Motor neuron (in vitro differentiated cells): ENCODE measurements at regions not wholly inside any gene's neighbourhood (a gene's known extent, or its start where the extent isn't known, plus 50 kb on each side); places are given as distances from the start of the nearest gene placed in this dataset.
A peak's percentile ranks its signal among the peaks of the same experiment; 100 is the strongest.

Experiments used
- ATAC-seq, 8 experiments: fragments of 200-7000 bp; cut with Tn5 transposase; replicated peaks in 6 of 8; 2 replicates each; pipeline ENCODE4 v1.8.0; 2021; ENCODE audit warnings: mild to moderate bottlenecking in 8 of 8, moderate library complexity in 8 of 8
- H3K27ac ChIP-seq, 2 donors: fragments of 250-450 bp; sonication (Bioruptor Pico); 2 replicates each; pipeline ENCODE4 v1.9.0; 2021; ENCODE audit warnings: antibody characterized with exemption in 2 of 2, mild to moderate bottlenecking in 2 of 2, moderate library complexity in 1 of 2
- H3K4me1 ChIP-seq, 2 donors: fragments of 250-450 bp; sonication (Bioruptor Pico); replicated peaks in 1 of 2; 2 replicates each; pipeline ENCODE4 v1.6.1; 2021; ENCODE audit warnings: antibody characterized with exemption in 2 of 2, mild to moderate bottlenecking in 2 of 2, moderate library complexity in 1 of 2
- H3K4me3 ChIP-seq, 5 donors: fragments of 250-450 bp; sonication (Bioruptor Pico); 2 replicates each; pipeline ENCODE4 v1.9.0; 2021; ENCODE audit warnings: antibody characterized with exemption in 5 of 5, mild to moderate bottlenecking in 5 of 5, moderate library complexity in 4 of 5
- WGBS, 10 experiments: fragments of 450-650 bp; shearing (Covaris generic); methylation state at CpG; one replicate each; pipeline ENCODE4 v1.0.0; 2022; 5-methylcytosine and 5-hydroxymethylcytosine counted together
- in situ Hi-C, 9 experiments: fragments of 400-800 bp; cut with MboI; loops; one replicate each; pipeline ENCODE4 v1.15.0; 2021; ENCODE audit warnings: low sequenced_read_pairs in 9 of 9, low pct_unique_long_range_greater_than_20kb in 2 of 9; ENCODE audit not compliant: unreplicated experiment in 9 of 9

- ATAC-seq = no peak
- Histone ChIP-seq H3K4me3 (no peak overlapping the region), H3K4me1 (no peaks in the 10 kb centered on the region), H3K27ac (no peak overlapping the region)
- in situ Hi-C loops = no loop called here
- WGBS, 10 experiments = 60 to 82% (median 80%) methylated on average over 1 of the region's 1 CpG; no CpG with 5 or more reads in 7 of the 10 experiments
These were observed 58.6 kb upstream of the BACH1 start for GRCh38 chr21:29240136-29240535.

GRCh38 chr21:29242201-29242600 lies 56.5 kb upstream of the BACH1 start:
- Histone ChIP-seq H3K4me3 (no peak overlapping the region), H3K27ac (no peak overlapping the region), H3K4me1 (no peaks in the 10 kb centered on the region)
- ATAC-seq = peak in 1 of 8 experiments; percentile 67
- in situ Hi-C loops = no loop called here

GRCh38 chr21:29243188-29243587 lies 55.5 kb upstream of the BACH1 start:
- Histone ChIP-seq H3K4me3 (no peak overlapping the region), H3K27ac (no peak overlapping the region), H3K4me1 (no peaks in the 10 kb centered on the region)
- WGBS, 10 experiments = 100% methylated on average over 1 of the region's 1 CpG; no CpG with 5 or more reads in 4 of the 10 experiments
- ATAC-seq = no peak
- in situ Hi-C loops = no loop called here

GRCh38 chr21:29245104-29245643 lies 53.5 kb upstream of the BACH1 start:
- in situ Hi-C loops = no loop called here
- Histone ChIP-seq H3K4me3 (no peak overlapping the region), H3K4me1 (no peaks in the 10 kb centered on the region), H3K27ac (no peak overlapping the region)
- 0 to 100% (median 58%) methylated on average over 1 to 2 of the region's 3 CpGs; no CpG with 5 or more reads in 2 of the 10 experiments for WGBS, 10 experiments
- ATAC-seq = peak in 4 of 8 experiments; percentile 34 to 84 (median 41)

GRCh38 chr21:29245863-29246262 lies 52.9 kb upstream of the BACH1 start:
- no peaks in the 10 kb centered on the region for H3K4me1 ChIP-seq
- in situ Hi-C loops = no loop called here
- H3K4me3 ChIP-seq = no peak overlapping the region
- ATAC-seq = peak in 3 of 8 experiments; percentile 72 to 80 (median 78)
- no peak overlapping the region for H3K27ac ChIP-seq

GRCh38 chr21:29246614-29247013 lies 52.1 kb upstream of the BACH1 start:
- WGBS, 10 experiments = 60 to 100% (median 93%) methylated on average over 1 to 2 of the region's 2 CpGs; no CpG with 5 or more reads in 2 of the 10 experiments
- Histone ChIP-seq H3K4me3 (no peak overlapping the region), H3K27ac (no peak overlapping the region), H3K4me1 (no peaks in the 10 kb centered on the region)
- in situ Hi-C loops = no loop called here
- ATAC-seq = no peak

- in situ Hi-C loops = no loop called here
- ATAC-seq = peak in 1 of 8 experiments; percentile 30
- Histone ChIP-seq H3K4me3 (no peak overlapping the region), H3K4me1 (no peaks in the 10 kb centered on the region), H3K27ac (no peak overlapping the region)
- 9 to 92% (median 71%) methylated on average over 1 of the region's 1 CpG; no CpG with 5 or more reads in 1 of the 10 experiments for WGBS, 10 experiments
These were observed 50.6 kb upstream of the BACH1 start for GRCh38 chr21:29248124-29248523.
